ENCODE measurements at regions not wholly inside any gene's neighbourhood (a gene's known extent, or its start where the extent isn't known, plus 50 kb on each side); places are given as distances from the start of the nearest gene placed in this dataset.

DNA sequence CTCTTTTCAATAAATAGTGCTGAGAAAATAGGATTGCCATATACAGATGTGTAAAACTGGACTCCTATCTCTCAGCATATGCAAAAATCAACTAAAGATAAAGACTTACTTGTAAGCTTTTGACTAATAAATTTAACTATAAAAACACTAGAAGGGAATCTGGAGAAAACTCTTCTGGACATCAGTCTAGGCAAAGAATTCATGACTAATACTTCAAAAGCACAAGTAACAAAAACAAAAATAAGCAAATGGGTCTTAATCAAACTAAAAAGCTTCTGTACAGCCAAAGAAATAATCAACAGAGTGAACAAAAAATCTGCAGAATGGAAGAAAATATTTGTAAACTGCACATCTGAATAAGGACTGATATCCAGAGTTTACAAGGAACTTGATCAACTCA lies 1122.2 kb downstream of the TBL1XR1 start:
- TF ChIP-seq, protein P1, sequence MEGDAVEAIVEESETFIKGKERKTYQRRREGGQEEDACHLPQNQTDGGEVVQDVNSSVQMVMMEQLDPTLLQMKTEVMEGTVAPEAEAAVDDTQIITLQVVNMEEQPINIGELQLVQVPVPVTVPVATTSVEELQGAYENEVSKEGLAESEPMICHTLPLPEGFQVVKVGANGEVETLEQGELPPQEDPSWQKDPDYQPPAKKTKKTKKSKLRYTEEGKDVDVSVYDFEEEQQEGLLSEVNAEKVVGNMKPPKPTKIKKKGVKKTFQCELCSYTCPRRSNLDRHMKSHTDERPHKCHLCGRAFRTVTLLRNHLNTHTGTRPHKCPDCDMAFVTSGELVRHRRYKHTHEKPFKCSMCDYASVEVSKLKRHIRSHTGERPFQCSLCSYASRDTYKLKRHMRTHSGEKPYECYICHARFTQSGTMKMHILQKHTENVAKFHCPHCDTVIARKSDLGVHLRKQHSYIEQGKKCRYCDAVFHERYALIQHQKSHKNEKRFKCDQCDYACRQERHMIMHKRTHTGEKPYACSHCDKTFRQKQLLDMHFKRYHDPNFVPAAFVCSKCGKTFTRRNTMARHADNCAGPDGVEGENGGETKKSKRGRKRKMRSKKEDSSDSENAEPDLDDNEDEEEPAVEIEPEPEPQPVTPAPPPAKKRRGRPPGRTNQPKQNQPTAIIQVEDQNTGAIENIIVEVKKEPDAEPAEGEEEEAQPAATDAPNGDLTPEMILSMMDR (IDR thresholded peaks at IDR 0.05; ENCODE audit: control extremely low read depth, extremely low read depth): no peak
- H3K4me3 ChIP-seq: no peak overlapping the region
- H3K27ac ChIP-seq (ENCODE audit: low read depth in 1 of 2, low read length in 1 of 2): no peak overlapping the region
- no peaks in the 10 kb centered on the region for H3K36me3 ChIP-seq (ENCODE audit: control insufficient read depth in 4 of 4, insufficient read depth in 4 of 4, low read length in 4 of 4)
- DNase-seq (no peak), ATAC-seq (ENCODE audit: insufficient read depth, low FRiP score) (no peak)
- H3K4me1 ChIP-seq (ENCODE audit: control insufficient read depth in 5 of 5, insufficient read depth in 5 of 5, low read length in 5 of 5): no peaks in the 10 kb centered on the region
- H3K27me3 ChIP-seq (ENCODE audit: control insufficient read depth in 3 of 3, insufficient read depth in 3 of 3, low read length in 2 of 3): no peaks in the 10 kb centered on the region
- no peaks in the 10 kb centered on the region for H3K9me3 ChIP-seq (ENCODE audit: control insufficient read depth in 4 of 4, insufficient read depth in 3 of 4, low read length in 3 of 4)
- no peak overlapping the region for H3K9ac ChIP-seq (ENCODE audit: insufficient read depth in 1 of 2, low read length in 2 of 2)

- H3K9me3 ChIP-seq (ENCODE audit: control insufficient read depth in 4 of 4, insufficient read depth in 3 of 4, low read length in 3 of 4): no peaks in the 10 kb centered on the region
- H3K27me3 ChIP-seq (ENCODE audit: control insufficient read depth in 3 of 3, insufficient read depth in 3 of 3, low read length in 2 of 3): no peaks in the 10 kb centered on the region
- H3K36me3 ChIP-seq (ENCODE audit: control insufficient read depth in 4 of 4, insufficient read depth in 4 of 4, low read length in 4 of 4): no peaks in the 10 kb centered on the region
- no peak overlapping the region for H3K4me3 ChIP-seq
- TF ChIP-seq, protein P1 (IDR thresholded peaks at IDR 0.05; ENCODE audit: control extremely low read depth, extremely low read depth): no peak
- H3K9ac ChIP-seq (ENCODE audit: insufficient read depth in 1 of 2, low read length in 2 of 2): no peak overlapping the region
- 82 to 84% methylated on average over 2 of the region's 2 CpGs for WGBS, 2 donors
- no peaks in the 10 kb centered on the region for H3K4me1 ChIP-seq (ENCODE audit: control insufficient read depth in 5 of 5, insufficient read depth in 5 of 5, low read length in 5 of 5)
- ATAC-seq (ENCODE audit: insufficient read depth, low FRiP score) (no peak), DNase-seq (no peak)
- no peak overlapping the region for H3K27ac ChIP-seq (ENCODE audit: low read depth in 1 of 2, low read length in 1 of 2)
Observed at GRCh38 chr3:176074096-176074495, 1123.2 kb downstream of the TBL1XR1 start.

GRCh38 chr3:176071943-176072342 lies 1125.3 kb downstream of the TBL1XR1 start:
- H3K4me3 ChIP-seq: no peak overlapping the region
- H3K27ac ChIP-seq (ENCODE audit: low read depth in 1 of 2, low read length in 1 of 2): no peak overlapping the region
- no peaks in the 10 kb centered on the region for H3K27me3 ChIP-seq (ENCODE audit: control insufficient read depth in 3 of 3, insufficient read depth in 3 of 3, low read length in 2 of 3)
- ATAC-seq (ENCODE audit: insufficient read depth, low FRiP score) (no peak), DNase-seq (no peak)
- no peaks in the 10 kb centered on the region for H3K36me3 ChIP-seq (ENCODE audit: control insufficient read depth in 4 of 4, insufficient read depth in 4 of 4, low read length in 4 of 4)
- no peaks in the 10 kb centered on the region for H3K4me1 ChIP-seq (ENCODE audit: control insufficient read depth in 5 of 5, insufficient read depth in 5 of 5, low read length in 5 of 5)
- WGBS, 2 donors: 62 to 78% methylated on average over 2 of the region's 2 CpGs
- TF ChIP-seq, protein P1 (IDR thresholded peaks at IDR 0.05; ENCODE audit: control extremely low read depth, extremely low read depth): no peak
- H3K9me3 ChIP-seq (ENCODE audit: control insufficient read depth in 4 of 4, insufficient read depth in 3 of 4, low read length in 3 of 4): no peaks in the 10 kb centered on the region
- H3K9ac ChIP-seq (ENCODE audit: insufficient read depth in 1 of 2, low read length in 2 of 2): no peak overlapping the region

- DNase-seq: no peak
- Histone ChIP-seq H3K27ac (ENCODE audit: low read depth in 1 of 2, low read length in 1 of 2) (no peak overlapping the region), H3K9ac (ENCODE audit: insufficient read depth in 1 of 2, low read length in 2 of 2) (no peak overlapping the region), H3K9me3 (ENCODE audit: control insufficient read depth in 4 of 4, insufficient read depth in 3 of 4, low read length in 3 of 4) (no peaks in the 10 kb centered on the region), H3K4me1 (ENCODE audit: control insufficient read depth in 5 of 5, insufficient read depth in 5 of 5, low read length in 5 of 5) (no peaks in the 10 kb centered on the region), H3K4me3 (no peak overlapping the region), H3K27me3 (ENCODE audit: control insufficient read depth in 3 of 3, insufficient read depth in 3 of 3, low read length in 2 of 3) (no peaks in the 10 kb centered on the region), H3K36me3 (ENCODE audit: control insufficient read depth in 4 of 4, insufficient read depth in 4 of 4, low read length in 4 of 4) (no peaks in the 10 kb centered on the region)
- ATAC-seq (ENCODE audit: insufficient read depth, low FRiP score): no peak
- 79 to 85% methylated on average over 6 of the region's 6 CpGs for WGBS, 2 donors
- TF ChIP-seq, protein P1 (IDR thresholded peaks at IDR 0.05; ENCODE audit: control extremely low read depth, extremely low read depth): no peak
Observed at GRCh38 chr3:176068750-176069149, 1128.5 kb downstream of the TBL1XR1 start.
